ENCODE measurements at regions not wholly inside any gene's neighbourhood (a gene's known extent, or its start where the extent isn't known, plus 50 kb on each side); places are given as distances from the start of the nearest gene placed in this dataset.
"Not testable (repeated sequence)": the region's sequence is repeated elsewhere in the genome, so short reads cannot be mapped to it uniquely, and the experiment has no call there.

DNA sequence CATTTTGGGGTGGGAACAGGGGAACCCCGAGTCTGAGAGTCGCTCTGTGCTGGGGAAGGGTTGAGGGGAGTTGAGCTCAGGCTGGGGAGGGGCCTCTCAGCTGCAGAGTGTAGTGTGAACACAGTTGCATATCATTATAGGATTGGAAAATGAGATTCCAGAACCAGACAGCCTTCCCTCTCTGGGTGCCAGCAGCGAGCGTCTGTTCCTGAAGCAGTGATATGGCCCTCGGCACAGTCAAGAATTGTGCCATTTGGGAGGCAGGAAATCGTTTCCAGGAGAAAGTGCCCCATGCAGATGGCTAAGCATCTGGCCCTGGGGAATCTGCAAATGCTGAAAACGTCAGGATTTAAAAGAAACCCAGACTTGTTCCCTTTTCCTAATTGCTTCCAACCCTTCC lies 70.4 kb upstream of the SFSWAP start:
- Histone ChIP-seq H3K4me3 (ENCODE audit: low read depth, low read length) (no peak overlapping the region), H3K36me3 (no peaks in the 10 kb centered on the region), H3K27ac (no peak overlapping the region), H3K27me3 (ENCODE audit: insufficient read depth, low read depth, severe bottlenecking) (no peaks in the 10 kb centered on the region), H3K9me3 (ENCODE audit: severe bottlenecking) (no peaks in the 10 kb centered on the region)
- TF ChIP-seq, protein P1, sequence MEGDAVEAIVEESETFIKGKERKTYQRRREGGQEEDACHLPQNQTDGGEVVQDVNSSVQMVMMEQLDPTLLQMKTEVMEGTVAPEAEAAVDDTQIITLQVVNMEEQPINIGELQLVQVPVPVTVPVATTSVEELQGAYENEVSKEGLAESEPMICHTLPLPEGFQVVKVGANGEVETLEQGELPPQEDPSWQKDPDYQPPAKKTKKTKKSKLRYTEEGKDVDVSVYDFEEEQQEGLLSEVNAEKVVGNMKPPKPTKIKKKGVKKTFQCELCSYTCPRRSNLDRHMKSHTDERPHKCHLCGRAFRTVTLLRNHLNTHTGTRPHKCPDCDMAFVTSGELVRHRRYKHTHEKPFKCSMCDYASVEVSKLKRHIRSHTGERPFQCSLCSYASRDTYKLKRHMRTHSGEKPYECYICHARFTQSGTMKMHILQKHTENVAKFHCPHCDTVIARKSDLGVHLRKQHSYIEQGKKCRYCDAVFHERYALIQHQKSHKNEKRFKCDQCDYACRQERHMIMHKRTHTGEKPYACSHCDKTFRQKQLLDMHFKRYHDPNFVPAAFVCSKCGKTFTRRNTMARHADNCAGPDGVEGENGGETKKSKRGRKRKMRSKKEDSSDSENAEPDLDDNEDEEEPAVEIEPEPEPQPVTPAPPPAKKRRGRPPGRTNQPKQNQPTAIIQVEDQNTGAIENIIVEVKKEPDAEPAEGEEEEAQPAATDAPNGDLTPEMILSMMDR (IDR thresholded peaks at IDR 0.05; ENCODE audit: low read depth, low read length), result no peak
- DNase-seq, result no peak

DNA sequence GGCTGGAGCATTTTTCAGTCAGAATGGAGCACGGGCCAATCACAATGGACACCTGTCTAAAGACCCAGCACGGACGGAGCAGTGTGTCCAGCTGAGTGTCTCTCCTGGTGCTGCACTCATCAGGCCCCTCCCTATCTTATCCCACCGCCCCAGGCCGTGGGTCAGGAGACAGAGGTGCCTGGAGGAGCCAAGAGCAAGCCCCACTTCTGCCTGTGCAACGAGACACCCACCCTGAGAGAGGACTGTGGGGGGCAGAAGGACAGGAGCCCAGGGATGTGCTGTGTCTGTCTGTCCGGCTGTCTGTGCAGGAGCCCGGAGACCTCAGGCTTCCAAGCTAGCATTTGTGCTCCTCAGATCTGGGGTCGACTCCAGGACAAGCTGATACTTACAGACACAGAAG lies 69.6 kb upstream of the SFSWAP start:
- no peak for DNase-seq
- TF ChIP-seq, protein P1 (IDR thresholded peaks at IDR 0.05; ENCODE audit: low read depth, low read length), result no peak

DNA sequence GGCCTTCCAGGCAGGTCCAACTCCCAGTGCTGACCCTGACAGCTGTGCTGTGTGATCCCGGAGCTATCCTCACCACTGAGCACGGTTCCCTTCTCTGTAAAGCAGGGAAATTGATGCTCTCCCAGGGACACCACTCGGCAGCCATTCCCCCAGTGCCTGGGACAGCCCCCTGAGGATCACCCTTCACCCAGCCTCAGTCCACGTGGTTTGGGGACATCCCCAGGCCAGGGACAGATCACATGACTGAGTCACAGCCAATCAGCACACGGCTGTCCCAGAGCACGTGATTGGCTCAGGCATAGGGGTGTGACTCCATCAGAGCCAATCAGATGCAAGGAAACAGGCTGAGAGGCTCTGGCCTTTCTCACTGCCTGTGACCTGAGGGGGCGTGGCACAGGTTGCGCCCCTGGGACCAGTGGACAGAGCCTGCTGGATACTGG lies 68.8 kb upstream of the SFSWAP start:
- Histone ChIP-seq H3K27ac (no peak overlapping the region), H3K36me3 (no peaks in the 10 kb centered on the region), H3K9me3 (ENCODE audit: severe bottlenecking) (no peaks in the 10 kb centered on the region), H3K4me3 (ENCODE audit: low read depth, low read length) (no peak overlapping the region), H3K27me3 (ENCODE audit: insufficient read depth, low read depth, severe bottlenecking) (no peaks in the 10 kb centered on the region)
- TF ChIP-seq, protein P1 (IDR thresholded peaks at IDR 0.05; ENCODE audit: low read depth, low read length), result no peak
- DNase-seq, result peak; percentile 28

More for the DNA sequence above, 69.6 kb upstream of the SFSWAP start:
- Histone ChIP-seq H3K9me3 (ENCODE audit: severe bottlenecking) (no peaks in the 10 kb centered on the region), H3K27ac (no peak overlapping the region), H3K4me3 (ENCODE audit: low read depth, low read length) (no peak overlapping the region), H3K36me3 (no peaks in the 10 kb centered on the region), H3K27me3 (ENCODE audit: insufficient read depth, low read depth, severe bottlenecking) (no peaks in the 10 kb centered on the region)

DNA sequence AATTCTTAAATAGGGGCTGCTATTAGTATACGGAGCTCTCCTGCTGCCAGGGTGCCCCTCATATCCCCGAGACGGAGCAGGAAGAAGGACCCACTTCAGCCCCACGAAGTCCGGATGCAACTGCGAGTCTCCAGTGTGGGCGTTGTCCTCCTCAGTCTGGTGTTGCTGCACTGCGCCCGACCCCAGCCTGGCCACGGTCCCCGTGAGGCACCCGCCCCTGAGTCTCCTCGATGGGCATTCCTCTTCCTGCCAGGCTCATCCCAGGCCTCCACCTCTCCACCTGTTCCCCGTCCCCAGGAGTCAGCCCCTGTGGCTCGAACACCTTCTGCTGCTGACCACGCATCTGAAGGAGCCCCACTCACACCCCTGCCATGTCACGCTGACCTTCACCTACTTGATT lies 68.1 kb upstream of the SFSWAP start:
- no peak for DNase-seq
- TF ChIP-seq, protein P1 (IDR thresholded peaks at IDR 0.05; ENCODE audit: low read depth, low read length), result no peak
- H3K36me3 ChIP-seq, result no peaks in the 10 kb centered on the region
- no peak overlapping the region for H3K4me3 ChIP-seq (ENCODE audit: low read depth, low read length)
- no peak overlapping the region for H3K27ac ChIP-seq
- no peaks in the 10 kb centered on the region for H3K9me3 ChIP-seq (ENCODE audit: severe bottlenecking)
- H3K27me3 ChIP-seq (ENCODE audit: insufficient read depth, low read depth, severe bottlenecking), result no peaks in the 10 kb centered on the region

DNA sequence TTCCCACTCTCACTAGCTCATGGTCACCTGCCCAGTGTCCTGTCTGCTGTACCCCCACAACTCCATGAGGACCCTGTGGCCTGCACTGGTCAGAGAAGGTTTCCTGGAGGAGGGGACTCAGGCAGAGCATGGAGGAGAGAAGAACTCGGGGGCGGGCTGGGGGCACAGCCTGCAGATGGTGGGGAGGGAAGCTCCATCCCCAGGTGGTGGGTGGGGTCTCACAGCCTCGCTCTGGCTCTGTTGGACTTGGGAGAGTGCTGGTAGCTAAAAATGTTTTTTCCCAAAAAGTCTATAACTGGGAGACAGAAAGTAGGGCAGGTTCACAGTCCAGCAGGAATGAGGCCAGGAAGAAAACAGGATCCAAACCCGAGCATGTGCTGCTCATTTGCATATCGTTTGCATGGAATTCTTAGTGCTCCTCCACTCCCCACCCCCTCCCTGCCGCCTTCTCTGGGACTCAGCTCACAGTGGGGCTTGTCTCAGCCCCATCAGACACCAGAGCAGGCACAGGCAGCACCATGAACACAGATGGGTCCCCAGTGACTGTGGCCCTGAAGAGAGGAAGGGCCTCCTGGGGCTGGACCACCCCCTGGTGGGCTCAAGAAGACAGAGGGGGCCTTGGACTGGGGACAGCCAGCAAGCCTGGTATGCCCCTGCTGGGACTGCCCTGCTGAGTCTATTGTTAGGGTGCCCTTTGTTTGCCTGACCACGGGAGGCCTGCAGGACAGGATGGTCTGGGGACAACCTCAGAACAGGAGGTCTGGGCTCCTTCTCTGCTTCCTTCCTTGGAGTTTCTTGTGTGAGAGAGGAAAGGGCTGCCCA lies 67.0 kb upstream of the SFSWAP start:
- H3K27me3 ChIP-seq (ENCODE audit: insufficient read depth, low read depth, severe bottlenecking), result no peaks in the 10 kb centered on the region
- no peaks in the 10 kb centered on the region for H3K9me3 ChIP-seq (ENCODE audit: severe bottlenecking)
- no peaks in the 10 kb centered on the region for H3K36me3 ChIP-seq
- TF ChIP-seq, protein P1 (IDR thresholded peaks at IDR 0.05; ENCODE audit: low read depth, low read length), result no peak
- DNase-seq, result no peak
- no peak overlapping the region for H3K4me3 ChIP-seq (ENCODE audit: low read depth, low read length)
- no peak overlapping the region for H3K27ac ChIP-seq

DNA sequence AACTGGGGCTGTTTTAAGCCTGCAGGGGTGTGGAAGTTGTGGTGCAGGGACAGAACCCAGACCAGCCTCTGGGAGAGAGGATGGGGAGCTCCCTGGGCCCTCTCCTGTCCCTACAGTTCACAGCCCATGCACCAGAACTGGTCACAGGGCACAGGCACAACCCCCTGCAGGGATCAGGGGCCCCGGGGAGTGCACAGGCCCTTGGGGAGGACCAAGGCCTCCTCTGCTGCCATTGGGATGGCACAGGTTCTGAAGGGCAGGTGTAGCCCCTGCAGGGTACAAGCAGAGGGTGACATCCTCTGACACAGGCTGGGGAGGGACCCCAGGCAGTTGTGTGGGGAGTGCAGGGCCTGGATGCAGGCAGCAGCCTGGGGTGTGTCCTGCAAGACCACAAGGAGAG lies 66.4 kb upstream of the SFSWAP start:
- DNase-seq, result no peak
- Histone ChIP-seq H3K4me3 (ENCODE audit: low read depth, low read length) (no peak overlapping the region), H3K27me3 (ENCODE audit: insufficient read depth, low read depth, severe bottlenecking) (no peaks in the 10 kb centered on the region), H3K9me3 (ENCODE audit: severe bottlenecking) (no peaks in the 10 kb centered on the region), H3K27ac (no peak overlapping the region), H3K36me3 (no peaks in the 10 kb centered on the region)
- TF ChIP-seq, protein P1 (IDR thresholded peaks at IDR 0.05; ENCODE audit: low read depth, low read length), result no peak

DNA sequence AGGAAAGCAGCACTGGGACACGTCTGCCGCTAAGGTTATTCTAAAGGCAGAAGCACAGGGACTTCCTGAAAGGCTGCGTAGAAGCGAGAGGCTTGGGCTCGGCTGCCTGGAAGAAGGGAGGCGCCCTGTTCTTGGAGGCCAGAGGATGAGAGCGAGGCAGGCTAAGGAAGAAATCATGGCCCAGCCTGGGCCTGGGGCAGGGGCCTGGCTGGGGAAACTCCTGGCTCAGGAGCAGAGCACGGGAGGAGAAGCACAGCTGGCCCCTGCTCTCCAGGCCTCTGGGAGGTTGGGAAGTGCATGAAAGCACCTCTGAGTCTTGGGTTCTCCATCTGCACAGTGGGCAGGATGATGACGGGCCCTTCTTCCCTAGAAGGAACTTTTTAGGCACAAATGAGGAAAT lies 66.0 kb upstream of the SFSWAP start:
- H3K27ac ChIP-seq; H3K27me3 ChIP-seq (ENCODE audit: insufficient read depth, low read depth, severe bottlenecking); H3K4me3 ChIP-seq (ENCODE audit: low read depth, low read length); H3K9me3 ChIP-seq (ENCODE audit: severe bottlenecking); DNase-seq; H3K36me3 ChIP-seq: not testable (repeated sequence)

DNA sequence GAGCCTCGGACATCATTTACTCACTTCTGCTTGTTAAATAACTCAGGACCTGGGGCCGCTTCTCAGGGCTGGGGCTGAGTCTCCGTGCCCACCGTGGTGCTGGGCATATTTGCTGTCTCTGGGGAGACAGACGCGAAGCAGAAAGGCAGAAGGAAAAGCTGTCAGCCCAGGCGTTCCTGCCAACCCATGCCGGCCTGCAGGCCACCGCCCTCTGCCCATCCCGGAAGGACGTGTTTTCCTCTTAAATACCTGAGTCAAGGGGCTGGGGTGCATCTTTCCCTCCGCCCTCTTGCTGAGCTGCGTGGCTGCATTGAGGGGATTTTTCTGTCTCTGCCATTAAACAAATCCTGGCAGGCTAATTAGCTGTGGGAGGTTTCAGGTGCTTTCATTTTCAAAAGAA lies 65.3 kb upstream of the SFSWAP start:
- H3K36me3 ChIP-seq; H3K27me3 ChIP-seq (ENCODE audit: insufficient read depth, low read depth, severe bottlenecking); H3K4me3 ChIP-seq (ENCODE audit: low read depth, low read length); H3K9me3 ChIP-seq (ENCODE audit: severe bottlenecking); H3K27ac ChIP-seq; DNase-seq: not testable (repeated sequence)
